ENCODE measurements at regions not wholly inside any gene's neighbourhood (a gene's known extent, or its start where the extent isn't known, plus 50 kb on each side); places are given as distances from the start of the nearest gene placed in this dataset.

- ATAC-seq (no peak), DNase-seq (ENCODE audit: low spot score) (no peak), FAIRE-seq (no peak)
- H3K4me3 ChIP-seq (replicated peaks in 1 of 3; ENCODE audit: insufficient read depth in 1 of 3, low read depth in 2 of 3, low read length in 3 of 3) = no peak overlapping the region
- H3K9me3 ChIP-seq (ENCODE audit: low read length) = peaks cover 98% of the 10 kb centered on the region
- no peak overlapping the region for H3K4me2 ChIP-seq (ENCODE audit: low read depth, low read length)
- H3K79me2 ChIP-seq (ENCODE audit: insufficient read depth, low read length) = no peaks in the 10 kb centered on the region
- H3K27me3 ChIP-seq (ENCODE audit: control insufficient read depth in 1 of 2, insufficient read depth in 2 of 2, low read length in 2 of 2) = no peaks in the 10 kb centered on the region
- no peak overlapping the region for H2AFZ ChIP-seq (ENCODE audit: low read length)
- H3K4me1 ChIP-seq (ENCODE audit: insufficient read depth, low read length) = no peaks in the 10 kb centered on the region
- no peak overlapping the region for H3K9ac ChIP-seq (ENCODE audit: insufficient read depth, low read depth, low read length)
- no peaks in the 10 kb centered on the region for H4K20me1 ChIP-seq (ENCODE audit: insufficient read depth, low read length)
- ChIA-PET CTCF (ENCODE audit: low intra/inter-chr PET ratio, low total read pairs) (no interaction called here), POLR2A (no interaction called here)
- TF ChIP-seq U2AF2 (IDR thresholded peaks at IDR 0.05; ENCODE audit: low read depth, low read length) (no peak), ZC3H13 (CRISPR knock-in tag; IDR thresholded peaks at IDR 0.05) (no peak), ARNTL (CRISPR knock-in tag; IDR thresholded peaks at IDR 0.05) (no peak), TEAD2 (CRISPR knock-in tag; IDR thresholded peaks at IDR 0.05) (no peak), PRPF4 (IDR thresholded peaks at IDR 0.05; ENCODE audit: low read depth, low read length, poor library complexity, severe bottlenecking) (no peak), ZBTB42 (CRISPR knock-in tag; IDR thresholded peaks at IDR 0.05) (no peak), ZBTB46 (CRISPR knock-in tag; IDR thresholded peaks at IDR 0.05; ENCODE audit: borderline replicate concordance) (no peak), E2F2 (CRISPR knock-in tag; IDR thresholded peaks at IDR 0.05; ENCODE audit: borderline replicate concordance) (no peak), RFX1 (IDR thresholded peaks at IDR 0.05) (no peak), NFKB2 (CRISPR knock-in tag; IDR thresholded peaks at IDR 0.05; ENCODE audit: borderline replicate concordance) (no peak), PHF8 (CRISPR knock-in tag; IDR thresholded peaks at IDR 0.05) (no peak), GPBP1L1 (CRISPR knock-in tag; IDR thresholded peaks at IDR 0.05) (no peak), ATF3 (CRISPR knock-in tag; IDR thresholded peaks at IDR 0.05) (no peak), HOXA5 (CRISPR knock-in tag; IDR thresholded peaks at IDR 0.05) (no peak), PATZ1 (CRISPR knock-in tag; IDR thresholded peaks at IDR 0.05) (no peak), ZNF670 (CRISPR knock-in tag; IDR thresholded peaks at IDR 0.05; ENCODE audit: borderline replicate concordance) (no peak), PHF21A (CRISPR knock-in tag; IDR thresholded peaks at IDR 0.05) (no peak), HES4 (CRISPR knock-in tag; IDR thresholded peaks at IDR 0.05; ENCODE audit: borderline replicate concordance) (no peak)
- no TSS peak for BruUV-seq (replicated peaks)
- 6% methylated on average over 7 of the region's 8 CpGs for WGBS (ENCODE audit: low lambda C conversion rate)
- in situ Hi-C loops (cut with HindIII; ENCODE audit: extremely low pct_ligation_motif_present, low pct_unique_long_range_greater_than_20kb) (no loop called here), intact Hi-C loops (cut with micrococcal nuclease; ENCODE audit: unreplicated experiment) (no loop called here)
- no peak overlapping the region for H3K27ac ChIP-seq (ENCODE audit: extremely low read length, insufficient read depth, low read length)
- H3K36me3 ChIP-seq (replicated peaks in 1 of 2; ENCODE audit: control insufficient read depth in 1 of 2, insufficient read depth in 2 of 2, low read length in 2 of 2) = no peaks in the 10 kb centered on the region
Observed at GRCh38 chr19:31432201-31432810, 83.1 kb upstream of the TSHZ3 start.

Measured in HepG2 (cell line).